RWPE1 (cell line): ENCODE measurements at regions not wholly inside any gene's neighbourhood (a gene's known extent, or its start where the extent isn't known, plus 50 kb on each side); places are given as distances from the start of the nearest gene placed in this dataset.

Experiments used
- CTCF ChIA-PET: fragments of 350-600 bp; sonication (Branson Sonifier 250); formaldehyde crosslinking; extraction: SDS; loops from one replicate; lab custom pipeline; 2021; lab: Yijun Ruan, JAX
- POLR2A ChIA-PET: fragments of 400-600 bp; formaldehyde crosslinking; extraction: SDS; loops from one replicate; lab custom pipeline; 2020; ENCODE audit warnings: antibody characterized with exemption; ENCODE audit not compliant: low non-redundant PET; lab: Yijun Ruan, JAX
- DNase-seq: peaks from one replicate; pipeline ENCODE4 v3.0.0; 2012; ENCODE audit warnings: low spot score
- H3K27ac ChIP-seq: fragments of 450-650 bp; 2 replicates; pipeline ENCODE4 v1.5.1; 2017
- TF ChIP-seq, protein P1 (sequence below): fragments of 450-650 bp; conservative IDR thresholded peaks from 2 replicates; pipeline ENCODE4 v1.5.1; 2017; ENCODE audit warnings: low read depth, mild to moderate bottlenecking

DNA sequence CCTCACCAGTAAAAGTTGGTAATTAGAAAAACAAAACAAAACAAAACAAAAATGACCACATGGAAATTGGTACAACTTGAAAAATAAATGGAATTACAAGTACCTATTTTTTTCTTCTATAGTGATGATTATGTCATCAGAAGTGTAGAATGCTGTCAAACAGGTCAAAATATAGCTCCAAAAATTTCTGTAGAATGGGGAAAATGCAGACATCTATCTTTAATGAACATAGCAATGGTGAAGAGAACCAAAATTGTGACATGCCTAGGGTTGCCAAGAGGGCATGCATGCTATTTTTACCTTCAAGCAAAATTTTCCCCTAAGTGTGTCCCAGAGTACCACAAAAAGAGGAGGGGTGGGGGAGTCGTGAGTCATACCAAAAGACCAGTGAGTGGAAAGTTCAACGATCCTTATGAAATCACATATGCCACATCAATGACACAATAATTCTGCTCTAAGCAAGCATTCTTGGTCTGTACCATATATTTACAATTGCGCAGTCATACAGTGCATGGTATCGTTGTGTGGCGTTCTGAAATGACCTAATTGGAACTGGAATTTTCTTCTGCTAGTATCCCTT is 1436.4 kb downstream of the SUCLG1 start:
- TF ChIP-seq, protein P1, sequence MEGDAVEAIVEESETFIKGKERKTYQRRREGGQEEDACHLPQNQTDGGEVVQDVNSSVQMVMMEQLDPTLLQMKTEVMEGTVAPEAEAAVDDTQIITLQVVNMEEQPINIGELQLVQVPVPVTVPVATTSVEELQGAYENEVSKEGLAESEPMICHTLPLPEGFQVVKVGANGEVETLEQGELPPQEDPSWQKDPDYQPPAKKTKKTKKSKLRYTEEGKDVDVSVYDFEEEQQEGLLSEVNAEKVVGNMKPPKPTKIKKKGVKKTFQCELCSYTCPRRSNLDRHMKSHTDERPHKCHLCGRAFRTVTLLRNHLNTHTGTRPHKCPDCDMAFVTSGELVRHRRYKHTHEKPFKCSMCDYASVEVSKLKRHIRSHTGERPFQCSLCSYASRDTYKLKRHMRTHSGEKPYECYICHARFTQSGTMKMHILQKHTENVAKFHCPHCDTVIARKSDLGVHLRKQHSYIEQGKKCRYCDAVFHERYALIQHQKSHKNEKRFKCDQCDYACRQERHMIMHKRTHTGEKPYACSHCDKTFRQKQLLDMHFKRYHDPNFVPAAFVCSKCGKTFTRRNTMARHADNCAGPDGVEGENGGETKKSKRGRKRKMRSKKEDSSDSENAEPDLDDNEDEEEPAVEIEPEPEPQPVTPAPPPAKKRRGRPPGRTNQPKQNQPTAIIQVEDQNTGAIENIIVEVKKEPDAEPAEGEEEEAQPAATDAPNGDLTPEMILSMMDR, result no peak
- POLR2A ChIA-PET, result no interaction called here

DNA sequence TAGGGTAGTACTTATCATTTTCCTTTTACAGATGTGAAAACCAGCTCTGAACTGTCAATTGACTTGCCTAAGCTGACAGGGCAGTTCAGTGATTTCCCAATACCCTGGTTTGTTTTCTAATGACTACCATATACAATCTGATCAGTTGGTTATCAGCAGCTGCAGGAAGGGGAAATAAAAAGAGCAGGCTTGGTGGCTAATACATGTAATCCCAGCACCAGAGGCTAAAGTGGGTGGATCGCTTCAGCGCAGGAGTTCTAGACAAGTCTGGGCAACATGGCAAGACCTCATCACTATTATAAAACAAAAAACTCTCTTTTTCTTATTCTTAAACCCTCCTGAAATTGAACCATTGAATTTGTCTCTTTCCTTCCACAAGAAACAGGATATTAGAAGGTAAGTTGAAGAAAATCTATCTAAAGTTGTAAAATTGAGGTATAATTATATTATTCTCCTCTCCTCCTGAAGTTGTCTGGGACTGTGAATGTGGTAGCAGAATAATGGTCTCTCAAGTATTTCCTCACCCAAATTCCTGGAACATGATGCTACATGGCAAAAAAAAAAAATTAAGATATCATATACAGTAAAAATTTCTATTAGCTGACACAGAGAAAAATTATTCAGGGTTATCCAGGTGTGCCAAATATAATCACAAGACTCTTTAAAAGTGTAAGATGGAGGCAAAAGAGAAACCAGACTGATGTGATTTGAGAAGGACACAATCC is 1441.6 kb downstream of the SUCLG1 start:
- TF ChIP-seq, protein P1, result no peak
- ChIA-PET CTCF (no interaction called here), POLR2A (no interaction called here)
- DNase-seq, result peak; percentile 25
- H3K27ac ChIP-seq, result no peak overlapping the region

More for the DNA sequence above, 1436.4 kb downstream of the SUCLG1 start:
- H3K27ac ChIP-seq, result no peak overlapping the region
- CTCF ChIA-PET, result no interaction called here
- no peak for DNase-seq

DNA sequence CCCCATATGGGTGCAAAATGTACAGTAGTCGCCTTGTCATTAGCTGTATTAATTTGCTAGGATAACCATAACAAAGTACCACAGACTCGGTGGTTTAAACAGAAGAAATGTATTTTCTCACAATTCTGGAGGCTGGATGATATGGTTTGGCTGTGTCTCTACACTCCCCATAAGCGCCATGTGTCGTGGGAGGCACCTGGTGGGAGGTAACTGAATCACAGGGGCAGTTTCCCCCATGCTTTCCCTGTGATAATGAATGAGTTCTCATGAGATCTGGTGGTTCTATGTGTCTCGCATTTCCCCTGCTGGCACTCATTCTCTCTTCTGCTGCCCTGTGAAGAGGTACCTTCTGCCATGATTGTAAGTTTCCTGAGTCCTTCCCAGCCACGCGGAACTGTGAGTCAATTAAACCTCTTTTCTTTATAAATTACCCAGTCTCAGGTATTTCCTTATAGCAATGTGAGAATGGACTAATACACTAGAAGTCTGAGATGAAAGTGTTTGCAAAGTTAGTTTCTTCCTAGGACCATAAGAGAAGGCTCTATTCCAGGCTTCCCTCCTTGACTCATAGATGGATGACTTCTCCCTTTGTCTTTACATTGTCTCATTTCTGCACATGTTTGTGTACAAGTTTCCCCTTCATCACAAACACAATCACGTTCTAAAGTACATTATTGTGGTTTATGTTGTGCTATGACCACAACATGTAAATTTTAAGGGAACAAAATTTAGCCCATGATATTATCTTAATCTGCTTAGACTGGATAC is 1442.6 kb downstream of the SUCLG1 start:
- H3K27ac ChIP-seq, result no peak overlapping the region
- CTCF ChIA-PET, result no interaction called here
- TF ChIP-seq, protein P1, result no peak
- no peak for DNase-seq
- POLR2A ChIA-PET, result no interaction called here

DNA sequence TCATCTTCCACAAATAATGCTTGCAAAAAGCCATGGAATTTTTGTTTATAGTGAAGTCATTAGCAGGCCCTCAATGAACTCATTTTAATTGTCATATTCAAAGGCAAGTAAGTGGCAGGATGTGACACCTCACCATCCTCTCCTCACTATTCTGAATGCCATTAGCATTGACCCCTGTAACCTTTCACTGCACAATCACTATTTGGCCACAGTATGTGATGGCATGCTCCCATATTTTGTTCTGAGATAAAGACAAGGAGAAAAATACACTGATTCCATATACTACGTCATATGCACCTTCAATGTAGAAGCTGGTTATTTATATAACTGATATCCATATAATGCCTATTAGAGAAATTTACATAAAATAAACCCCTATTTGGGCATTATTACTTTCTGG is 1443.2 kb downstream of the SUCLG1 start:
- no peak for DNase-seq
- POLR2A ChIA-PET, result no interaction called here
- no peak overlapping the region for H3K27ac ChIP-seq
- TF ChIP-seq, protein P1, result no peak
- CTCF ChIA-PET, result interaction anchor here (0.5 to 0.8 kb wide), 2 partner anchors 41 to 170 kb away, joined by 3 to 4 read pairs; no protein-coding TSS in a partner anchor

DNA sequence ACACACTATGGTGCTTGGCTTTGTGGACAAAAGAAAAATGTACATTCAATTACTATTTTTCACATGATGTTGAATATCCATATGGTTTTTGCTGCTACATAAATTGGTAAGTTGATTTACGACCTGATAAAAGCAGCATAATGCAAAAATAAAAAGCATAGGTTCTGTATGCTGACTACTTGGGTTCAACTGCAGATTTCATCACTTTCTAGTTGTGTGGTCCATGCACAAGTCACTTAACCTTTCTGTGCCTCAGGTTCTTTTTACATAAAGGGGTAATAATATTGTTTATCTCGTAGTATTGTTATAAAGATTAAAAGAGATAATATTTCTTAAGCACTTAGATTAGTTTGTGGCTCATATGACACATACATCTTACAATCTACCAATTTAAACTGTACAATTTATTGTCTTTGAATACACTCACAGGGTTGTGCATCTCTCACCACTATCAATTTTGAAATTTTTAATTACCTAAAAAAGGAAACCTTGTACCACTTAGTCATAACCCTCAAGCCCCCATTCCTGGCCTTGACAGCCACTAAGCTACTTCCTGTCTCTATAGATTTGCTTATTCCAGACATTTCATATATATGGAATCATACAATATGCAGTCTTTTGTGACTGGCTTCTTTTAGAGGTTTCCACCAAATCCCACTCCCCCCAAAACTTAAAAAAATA is 1443.9 kb downstream of the SUCLG1 start:
- ChIA-PET POLR2A (no interaction called here), CTCF (interaction anchor here (0.5 to 0.8 kb wide), 3 partner anchors 42 to 171 kb away, joined by 3 to 4 read pairs (median 4); no protein-coding TSS in a partner anchor)
- TF ChIP-seq, protein P1, result no peak
- no peak overlapping the region for H3K27ac ChIP-seq
- DNase-seq, result no peak

DNA sequence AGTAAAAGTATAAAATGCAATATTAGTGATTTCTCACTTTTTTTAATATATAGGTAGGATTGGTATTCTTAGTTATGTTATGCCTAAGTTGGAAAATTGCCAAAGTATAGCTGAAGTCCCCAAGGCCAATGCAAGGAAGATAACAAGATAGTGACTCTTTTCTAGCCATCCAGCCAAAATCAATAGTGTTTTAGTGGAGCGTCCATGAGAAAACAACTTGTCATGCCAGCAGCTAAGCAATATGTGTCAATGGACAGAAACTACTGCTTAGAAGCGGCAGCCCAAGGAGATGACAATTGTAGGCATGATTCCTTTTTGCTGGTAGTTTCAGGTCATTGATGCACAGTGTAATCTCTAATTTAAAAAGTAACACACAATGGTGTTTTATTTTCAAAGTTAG is 1444.6 kb downstream of the SUCLG1 start:
- DNase-seq, result no peak
- H3K27ac ChIP-seq, result no peak overlapping the region
- ChIA-PET POLR2A (no interaction called here), CTCF (no interaction called here)
- TF ChIP-seq, protein P1, result no peak
